ENCODE measurements at regions not wholly inside any gene's neighbourhood (a gene's known extent, or its start where the extent isn't known, plus 50 kb on each side); places are given as distances from the start of the nearest gene placed in this dataset.
A peak's percentile ranks its signal among the peaks of the same experiment; 100 is the strongest.

GRCh38 chr7:28272461-28272877 lies 91.9 kb upstream of the JAZF1 start:
- no peak overlapping the region for H3K27ac ChIP-seq
- intact Hi-C loops (cut with DNase I; ENCODE audit: low total_unique reads): no loop called here
- TF ChIP-seq CTCF (IDR thresholded peaks at IDR 0.05) (peak in 1 of 3 donors; percentile 14), POLR2AphosphoS5 (IDR thresholded peaks at IDR 0.05) (no peak)
- DNase-seq (ENCODE audit: low spot score in 2 of 2): no peak
- H3K9me3 ChIP-seq: no peaks in the 10 kb centered on the region
- H3K36me3 ChIP-seq: no peaks in the 10 kb centered on the region
- no peaks in the 10 kb centered on the region for H3K27me3 ChIP-seq
- no peaks in the 10 kb centered on the region for H3K4me1 ChIP-seq
- peak overlapping the region in 1 of 3 donors; percentile 50 for H3K4me3 ChIP-seq

- intact Hi-C loops (cut with DNase I; ENCODE audit: low total_unique reads): no loop called here
- no peaks in the 10 kb centered on the region for H3K36me3 ChIP-seq
Observed at GRCh38 chr7:28276298-28276697, 95.7 kb upstream of the JAZF1 start.

GRCh38 chr7:28277364-28277763 lies 96.8 kb upstream of the JAZF1 start:
- no peaks in the 10 kb centered on the region for H3K9me3 ChIP-seq
- no peak for DNase-seq (ENCODE audit: low spot score in 2 of 2)
- TF ChIP-seq POLR2A (IDR thresholded peaks at IDR 0.05): no peak
- no peak for TF ChIP-seq POLR2AphosphoS5 (IDR thresholded peaks at IDR 0.05)
- TF ChIP-seq CTCF (IDR thresholded peaks at IDR 0.05): no peak
- intact Hi-C loops (cut with DNase I; ENCODE audit: low total_unique reads): no loop called here
- no peaks in the 10 kb centered on the region for H3K27me3 ChIP-seq
- no peak overlapping the region for H3K27ac ChIP-seq
- no peaks in the 10 kb centered on the region for H3K36me3 ChIP-seq
- no peaks in the 10 kb centered on the region for H3K4me1 ChIP-seq
- no peak overlapping the region for H3K4me3 ChIP-seq

More at GRCh38 chr7:28276298-28276697, 95.7 kb upstream of the JAZF1 start:
- no peak for DNase-seq (ENCODE audit: low spot score in 2 of 2)
- Histone ChIP-seq H3K27me3 (no peaks in the 10 kb centered on the region), H3K9me3 (no peaks in the 10 kb centered on the region), H3K4me3 (no peak overlapping the region), H3K4me1 (no peaks in the 10 kb centered on the region), H3K27ac (no peak overlapping the region)
- TF ChIP-seq CTCF (IDR thresholded peaks at IDR 0.05) (no peak), POLR2AphosphoS5 (IDR thresholded peaks at IDR 0.05) (no peak), POLR2A (IDR thresholded peaks at IDR 0.05) (no peak)

- no peaks in the 10 kb centered on the region for H3K36me3 ChIP-seq
- H3K27me3 ChIP-seq: no peaks in the 10 kb centered on the region
- no peaks in the 10 kb centered on the region for H3K9me3 ChIP-seq
- H3K27ac ChIP-seq: no peak overlapping the region
- DNase-seq (ENCODE audit: low spot score in 2 of 2): no peak
- no peaks in the 10 kb centered on the region for H3K4me1 ChIP-seq
- TF ChIP-seq CTCF (IDR thresholded peaks at IDR 0.05) (no peak), POLR2AphosphoS5 (IDR thresholded peaks at IDR 0.05) (no peak), POLR2A (IDR thresholded peaks at IDR 0.05) (no peak)
- intact Hi-C loops (cut with DNase I; ENCODE audit: low total_unique reads): no loop called here
- no peak overlapping the region for H3K4me3 ChIP-seq
Observed at GRCh38 chr7:28277958-28278357, 97.4 kb upstream of the JAZF1 start.

GRCh38 chr7:28280516-28280915 lies 99.9 kb upstream of the JAZF1 start:
- intact Hi-C loops (cut with DNase I; ENCODE audit: low total_unique reads): no loop called here
- DNase-seq (ENCODE audit: low spot score in 2 of 2): no peak
- Histone ChIP-seq H3K27me3 (no peaks in the 10 kb centered on the region), H3K36me3 (no peaks in the 10 kb centered on the region), H3K4me3 (no peak overlapping the region), H3K9me3 (no peaks in the 10 kb centered on the region), H3K4me1 (no peaks in the 10 kb centered on the region), H3K27ac (no peak overlapping the region)
- TF ChIP-seq POLR2A (IDR thresholded peaks at IDR 0.05) (no peak), CTCF (IDR thresholded peaks at IDR 0.05) (no peak), POLR2AphosphoS5 (IDR thresholded peaks at IDR 0.05) (no peak)
